GM12873 (cell line): ENCODE measurements at regions not wholly inside any gene's neighbourhood (a gene's known extent, or its start where the extent isn't known, plus 50 kb on each side); places are given as distances from the start of the nearest gene placed in this dataset.

ENCODE experiments used
- TF ChIP-seq, protein P1 (sequence below): IDR thresholded peaks from 2 replicates; pipeline ENCODE4 v1.5.1; 2012; ENCODE audit warnings: low read depth, mild to moderate bottlenecking, moderate library complexity, low read length, control low read depth; ENCODE audit not compliant: insufficient read depth; ENCODE audit errors: missing control alignments

DNA sequence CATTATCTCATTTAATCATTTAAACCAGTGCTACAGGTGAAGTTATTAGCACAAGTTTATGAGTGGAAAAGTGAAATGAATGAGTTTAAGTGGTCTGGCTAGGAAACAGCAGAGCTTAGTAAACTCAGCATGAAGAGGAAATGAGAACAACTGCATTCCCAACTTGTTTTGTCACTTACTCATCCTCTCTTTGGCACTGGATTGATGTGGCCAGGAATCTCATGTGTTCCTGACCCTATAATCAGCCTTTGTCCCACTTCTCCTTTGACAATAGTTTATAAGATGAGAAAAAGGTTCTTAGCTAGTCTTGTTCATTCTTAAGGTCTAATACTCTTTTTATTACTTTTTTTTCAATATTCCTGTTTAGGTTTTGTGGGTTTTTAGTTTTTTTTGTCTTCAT, 559.2 kb upstream of the TLE4 start:
- TF ChIP-seq, protein P1, sequence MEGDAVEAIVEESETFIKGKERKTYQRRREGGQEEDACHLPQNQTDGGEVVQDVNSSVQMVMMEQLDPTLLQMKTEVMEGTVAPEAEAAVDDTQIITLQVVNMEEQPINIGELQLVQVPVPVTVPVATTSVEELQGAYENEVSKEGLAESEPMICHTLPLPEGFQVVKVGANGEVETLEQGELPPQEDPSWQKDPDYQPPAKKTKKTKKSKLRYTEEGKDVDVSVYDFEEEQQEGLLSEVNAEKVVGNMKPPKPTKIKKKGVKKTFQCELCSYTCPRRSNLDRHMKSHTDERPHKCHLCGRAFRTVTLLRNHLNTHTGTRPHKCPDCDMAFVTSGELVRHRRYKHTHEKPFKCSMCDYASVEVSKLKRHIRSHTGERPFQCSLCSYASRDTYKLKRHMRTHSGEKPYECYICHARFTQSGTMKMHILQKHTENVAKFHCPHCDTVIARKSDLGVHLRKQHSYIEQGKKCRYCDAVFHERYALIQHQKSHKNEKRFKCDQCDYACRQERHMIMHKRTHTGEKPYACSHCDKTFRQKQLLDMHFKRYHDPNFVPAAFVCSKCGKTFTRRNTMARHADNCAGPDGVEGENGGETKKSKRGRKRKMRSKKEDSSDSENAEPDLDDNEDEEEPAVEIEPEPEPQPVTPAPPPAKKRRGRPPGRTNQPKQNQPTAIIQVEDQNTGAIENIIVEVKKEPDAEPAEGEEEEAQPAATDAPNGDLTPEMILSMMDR = no peak

DNA sequence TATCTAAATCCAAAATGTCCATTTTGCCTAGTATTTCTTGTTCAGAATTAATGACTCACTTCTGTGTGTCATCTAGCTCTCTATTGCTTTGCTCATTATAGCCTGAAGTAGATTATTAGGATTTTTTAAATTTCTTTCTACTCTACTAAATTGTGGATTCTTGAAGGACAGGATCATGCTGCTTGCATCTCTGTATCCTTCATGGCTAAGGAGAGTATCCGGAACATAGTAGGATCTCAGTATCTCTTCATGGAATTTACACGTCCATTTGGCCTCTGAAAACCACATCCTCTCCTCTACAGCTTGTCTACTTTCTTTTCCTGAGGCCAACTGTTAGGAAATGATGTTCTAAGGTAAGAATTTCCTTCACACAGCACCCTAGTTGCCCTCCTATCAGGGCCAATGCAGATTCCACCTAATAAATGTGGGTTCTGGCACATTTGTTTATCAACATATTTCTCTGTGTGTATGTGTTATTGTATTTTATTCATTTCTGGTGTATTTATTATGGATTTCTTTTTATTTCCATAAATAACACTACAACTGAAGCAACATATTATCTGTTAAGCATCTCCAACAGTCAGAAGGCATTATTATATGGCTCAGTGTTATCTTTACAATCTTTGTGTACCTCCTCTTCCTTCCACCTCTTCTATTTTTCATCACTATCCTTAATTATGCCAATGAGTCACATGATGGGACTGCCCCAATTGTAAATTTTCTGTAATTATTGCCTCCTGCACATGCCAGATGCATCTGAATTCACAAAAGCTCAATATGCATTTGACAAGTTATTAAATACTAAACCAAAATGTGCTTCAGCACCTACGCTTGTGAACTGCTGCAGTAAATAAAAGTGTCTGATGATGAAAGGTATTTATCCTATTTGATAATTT, 557.8 kb upstream of the TLE4 start:
- TF ChIP-seq, protein P1 = no peak

DNA sequence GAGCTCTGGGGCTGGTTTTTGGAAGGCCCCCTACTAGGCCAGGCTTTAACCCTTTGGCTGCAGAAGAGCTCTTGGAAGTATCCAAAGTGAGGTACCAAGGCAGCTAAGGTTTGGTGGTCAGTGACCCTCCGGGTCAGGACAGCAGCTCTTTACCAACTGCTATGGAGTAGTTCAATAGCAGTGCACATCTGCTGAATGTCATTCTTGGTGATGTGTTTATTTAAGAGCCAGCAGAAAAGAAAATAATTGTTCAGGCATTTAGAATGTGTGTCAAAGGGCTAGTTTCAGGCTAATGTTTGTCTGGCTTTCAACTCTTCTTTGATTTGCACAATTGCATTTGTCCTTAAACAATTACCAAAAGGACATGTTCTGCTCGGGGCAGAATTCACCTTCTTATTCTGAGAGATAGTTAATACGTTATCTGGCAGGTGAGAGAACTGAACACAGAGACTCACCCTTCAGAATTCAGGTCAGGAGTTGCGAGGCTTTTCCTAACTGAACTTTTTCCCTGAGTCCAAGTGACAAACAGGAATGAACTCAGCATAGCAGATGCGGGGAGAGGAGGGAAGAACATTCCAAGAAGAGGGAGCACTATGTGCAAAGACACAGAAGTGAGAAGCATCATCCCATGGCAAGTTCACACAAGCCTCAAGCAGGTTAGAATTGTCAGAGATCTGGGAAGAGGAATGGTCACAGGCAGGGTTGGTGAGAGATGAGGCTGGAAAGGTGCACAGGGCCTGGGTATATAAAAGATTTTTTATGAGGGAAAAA, 556.7 kb upstream of the TLE4 start:
- TF ChIP-seq, protein P1 = no peak

DNA sequence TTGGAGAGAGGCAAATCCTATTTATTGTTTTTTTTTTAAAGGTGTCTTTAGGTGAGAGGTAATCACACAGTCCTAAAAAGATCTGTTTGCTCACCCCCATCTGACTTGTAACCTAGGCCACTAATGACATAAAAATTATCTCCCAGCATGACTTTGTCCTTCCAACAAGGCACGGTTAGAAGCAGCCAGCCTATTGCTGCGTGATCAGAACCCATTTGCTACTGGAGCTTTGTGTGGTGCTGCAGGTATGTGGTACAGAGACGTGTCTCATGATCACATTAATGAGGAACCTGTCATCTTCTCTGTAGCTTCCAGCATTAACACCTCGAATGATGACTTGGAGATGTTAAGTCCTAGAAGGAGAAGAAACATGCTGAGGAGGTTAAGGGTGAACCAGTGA, 555.8 kb upstream of the TLE4 start:
- TF ChIP-seq, protein P1 = no peak

DNA sequence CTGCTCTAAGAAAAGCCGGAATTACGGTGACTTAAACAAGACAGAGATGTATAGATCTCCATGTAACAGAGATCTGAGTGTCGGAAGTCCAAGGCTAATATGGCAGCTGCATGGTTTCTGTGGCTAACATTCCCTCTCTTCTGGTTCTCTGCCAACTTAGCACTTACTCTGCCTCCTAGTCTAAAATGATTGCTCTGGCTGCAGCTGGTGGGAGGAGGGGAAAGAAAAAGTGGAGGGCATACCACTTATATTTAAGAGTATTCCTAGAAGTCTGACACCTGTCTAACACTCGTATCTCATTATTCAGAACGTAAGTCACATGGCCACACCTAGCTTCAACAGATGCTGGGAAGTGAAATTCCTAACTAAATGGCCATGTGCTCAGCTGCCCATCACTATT, 551.5 kb upstream of the TLE4 start:
- TF ChIP-seq, protein P1 = no peak

DNA sequence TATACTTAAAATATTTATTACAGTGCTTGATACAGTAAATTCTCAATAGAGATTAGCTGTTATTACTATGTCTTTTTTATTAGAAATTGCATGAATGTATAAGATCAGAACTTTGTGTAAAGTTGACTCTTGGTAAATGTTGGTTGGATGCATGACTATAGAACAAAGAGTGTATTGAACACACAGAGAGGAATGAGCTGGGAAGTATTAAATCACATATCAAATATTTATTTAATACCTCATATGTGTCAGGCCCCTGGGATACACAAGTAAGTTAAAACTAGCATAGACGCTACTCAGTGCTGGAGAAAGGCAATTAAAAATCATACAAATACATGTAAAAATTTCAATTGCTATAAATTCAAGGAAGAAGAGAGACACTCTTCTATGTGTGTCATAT, 550.7 kb upstream of the TLE4 start:
- TF ChIP-seq, protein P1 = no peak

DNA sequence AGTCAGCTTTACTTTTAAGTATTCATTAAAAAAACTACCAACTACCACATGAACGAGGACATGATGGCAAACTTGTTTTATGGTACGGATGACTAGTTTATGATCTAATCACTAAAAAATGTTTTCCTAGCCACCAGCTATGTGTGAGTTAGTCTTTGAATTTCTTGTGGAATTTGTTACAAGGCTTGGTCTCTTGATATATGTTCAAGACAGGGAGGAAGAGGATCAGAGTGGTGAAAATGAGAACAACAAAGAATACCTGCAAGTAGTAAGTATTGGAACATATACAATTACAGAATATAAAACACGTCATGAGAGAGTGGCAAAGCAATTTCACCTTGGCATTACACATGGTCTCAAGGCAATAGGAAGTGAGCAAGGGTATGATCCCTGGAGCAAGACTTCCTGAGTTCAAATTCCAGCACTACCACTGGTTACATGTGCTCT, 548.6 kb upstream of the TLE4 start:
- TF ChIP-seq, protein P1 = no peak
